Fibroblast of mammary gland (primary cell): ENCODE measurements at regions not wholly inside any gene's neighbourhood (a gene's known extent, or its start where the extent isn't known, plus 50 kb on each side); places are given as distances from the start of the nearest gene placed in this dataset.
"Not testable (repeated sequence)": the region's sequence is repeated elsewhere in the genome, so short reads cannot be mapped to it uniquely, and the experiment has no call there.

Source experiments
- DNase-seq: peaks from one replicate; pipeline ENCODE4 v3.0.0-alpha.2; 2010; ENCODE audit warnings: low read depth
- H3K4me3 ChIP-seq: 2 replicates; pipeline ENCODE4 v1.5.1; 2011; ENCODE audit warnings: low read depth, mild to moderate bottlenecking, low read length, moderate library complexity; ENCODE audit not compliant: control insufficient read depth
- TF ChIP-seq, protein P1 (sequence below): conservative IDR thresholded peaks from 2 replicates; pipeline ENCODE4 v1.5.1; 2011; ENCODE audit warnings: low read depth, low read length, inconsistent platforms; ENCODE audit not compliant: control insufficient read depth, insufficient read depth

DNA sequence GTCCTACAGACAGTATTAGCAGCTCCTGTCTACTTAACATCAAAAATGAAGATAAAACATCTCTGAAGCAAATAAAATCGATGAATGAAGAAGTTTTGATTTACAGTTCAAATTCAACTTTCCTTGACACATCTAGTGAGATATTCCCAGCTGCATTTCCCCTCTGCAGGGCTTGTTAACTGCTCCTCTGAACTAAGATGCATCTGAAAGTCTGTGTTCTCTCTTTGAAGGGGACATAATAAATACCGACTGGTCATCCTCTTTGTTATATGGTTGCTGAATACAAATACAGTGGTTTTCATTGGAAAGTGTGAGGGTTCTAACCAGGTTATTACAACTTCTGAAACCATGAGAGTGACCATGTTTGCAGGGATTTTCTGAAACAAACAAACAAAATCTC lies 266.4 kb upstream of the SLC16A7 start:
- DNase-seq = no peak
- H3K4me3 ChIP-seq = no peak overlapping the region
- TF ChIP-seq, protein P1, sequence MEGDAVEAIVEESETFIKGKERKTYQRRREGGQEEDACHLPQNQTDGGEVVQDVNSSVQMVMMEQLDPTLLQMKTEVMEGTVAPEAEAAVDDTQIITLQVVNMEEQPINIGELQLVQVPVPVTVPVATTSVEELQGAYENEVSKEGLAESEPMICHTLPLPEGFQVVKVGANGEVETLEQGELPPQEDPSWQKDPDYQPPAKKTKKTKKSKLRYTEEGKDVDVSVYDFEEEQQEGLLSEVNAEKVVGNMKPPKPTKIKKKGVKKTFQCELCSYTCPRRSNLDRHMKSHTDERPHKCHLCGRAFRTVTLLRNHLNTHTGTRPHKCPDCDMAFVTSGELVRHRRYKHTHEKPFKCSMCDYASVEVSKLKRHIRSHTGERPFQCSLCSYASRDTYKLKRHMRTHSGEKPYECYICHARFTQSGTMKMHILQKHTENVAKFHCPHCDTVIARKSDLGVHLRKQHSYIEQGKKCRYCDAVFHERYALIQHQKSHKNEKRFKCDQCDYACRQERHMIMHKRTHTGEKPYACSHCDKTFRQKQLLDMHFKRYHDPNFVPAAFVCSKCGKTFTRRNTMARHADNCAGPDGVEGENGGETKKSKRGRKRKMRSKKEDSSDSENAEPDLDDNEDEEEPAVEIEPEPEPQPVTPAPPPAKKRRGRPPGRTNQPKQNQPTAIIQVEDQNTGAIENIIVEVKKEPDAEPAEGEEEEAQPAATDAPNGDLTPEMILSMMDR = no peak

DNA sequence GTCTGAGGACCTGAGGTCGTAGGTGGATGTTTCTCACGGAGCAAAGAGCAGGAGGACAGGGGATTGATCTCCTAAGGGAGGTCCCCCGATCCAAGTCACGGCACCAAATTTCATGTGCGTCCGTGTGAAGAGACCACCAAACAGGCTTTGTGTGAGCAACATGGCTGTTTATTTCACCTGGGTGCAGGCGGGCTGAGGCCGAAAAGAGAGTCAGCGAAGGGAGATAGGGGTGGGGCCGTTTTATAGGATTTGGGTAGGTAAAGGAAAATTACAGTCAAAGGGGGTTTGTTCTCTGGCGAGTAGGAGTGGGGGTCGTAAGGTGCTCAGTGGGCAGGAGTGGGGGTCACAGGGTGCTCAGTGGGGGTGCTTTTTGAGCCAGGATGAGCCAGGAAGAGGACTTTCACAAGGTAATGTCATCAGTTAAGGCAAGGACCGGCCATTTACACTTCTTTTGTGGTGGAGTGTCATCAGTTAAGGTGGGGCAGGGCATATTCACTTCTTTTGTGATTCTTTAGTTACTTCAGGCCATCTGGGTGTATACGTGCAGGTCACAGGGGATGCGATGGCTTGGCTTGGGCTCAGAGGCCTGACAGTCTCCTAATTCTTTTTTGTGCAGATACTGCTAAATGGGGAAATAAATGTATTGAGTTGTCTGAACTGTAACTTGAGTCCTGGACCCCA lies 267.3 kb upstream of the SLC16A7 start:
- not testable (repeated sequence) for DNase-seq

DNA sequence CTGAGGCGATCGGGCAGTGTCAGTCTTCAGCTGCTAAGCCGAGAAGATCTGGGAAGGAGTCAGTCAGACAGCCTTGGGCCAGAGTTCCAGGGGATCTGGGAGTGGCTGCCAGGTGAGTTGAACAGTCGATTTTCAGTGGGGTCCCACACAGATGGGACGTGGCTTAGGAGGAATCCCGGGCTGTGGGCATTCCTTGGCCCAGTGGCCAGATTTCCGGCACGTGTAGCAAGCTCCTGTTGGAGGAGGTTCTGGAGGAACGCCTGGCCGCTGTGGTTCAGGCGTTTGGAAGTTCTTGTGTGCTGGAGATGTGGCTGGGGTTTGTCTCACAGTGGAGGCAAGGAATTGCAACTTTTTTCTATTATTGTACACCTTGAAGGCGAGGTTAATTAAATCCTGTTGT lies 269.4 kb upstream of the SLC16A7 start:
- DNase-seq, H3K4me3 ChIP-seq: not testable (repeated sequence)

More for the DNA sequence above, 267.3 kb upstream of the SLC16A7 start:
- H3K4me3 ChIP-seq = not testable (repeated sequence)

- no peak overlapping the region for H3K4me3 ChIP-seq
- TF ChIP-seq, protein P1 = no peak
- DNase-seq = no peak
Measured at GRCh38 chr12:59322473-59322872, 273.4 kb upstream of the SLC16A7 start.

DNA sequence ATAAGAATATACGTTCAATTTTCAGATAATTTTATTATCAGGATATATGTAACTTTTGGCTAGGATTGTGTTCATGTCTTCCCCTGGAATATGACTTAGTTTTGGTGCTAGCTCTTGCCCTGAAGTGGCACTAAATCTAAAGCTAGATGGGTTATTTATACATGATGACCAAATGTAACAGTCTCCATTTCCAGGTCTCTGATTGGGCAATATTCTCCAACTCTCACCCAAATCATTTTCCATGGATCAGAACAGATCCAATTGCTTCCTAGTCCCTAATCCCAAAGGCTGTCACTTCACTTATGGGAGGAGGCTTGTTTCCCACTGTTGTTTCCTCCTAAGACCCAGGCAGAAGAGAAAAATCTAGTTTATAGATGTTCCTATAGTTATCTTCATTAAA lies 274.6 kb upstream of the SLC16A7 start:
- no peak overlapping the region for H3K4me3 ChIP-seq
- DNase-seq = no peak
- TF ChIP-seq, protein P1 = no peak

- no peak overlapping the region for H3K4me3 ChIP-seq
- no peak for DNase-seq
- TF ChIP-seq, protein P1 = no peak
Measured at GRCh38 chr12:59320112-59320511, 275.7 kb upstream of the SLC16A7 start.

DNA sequence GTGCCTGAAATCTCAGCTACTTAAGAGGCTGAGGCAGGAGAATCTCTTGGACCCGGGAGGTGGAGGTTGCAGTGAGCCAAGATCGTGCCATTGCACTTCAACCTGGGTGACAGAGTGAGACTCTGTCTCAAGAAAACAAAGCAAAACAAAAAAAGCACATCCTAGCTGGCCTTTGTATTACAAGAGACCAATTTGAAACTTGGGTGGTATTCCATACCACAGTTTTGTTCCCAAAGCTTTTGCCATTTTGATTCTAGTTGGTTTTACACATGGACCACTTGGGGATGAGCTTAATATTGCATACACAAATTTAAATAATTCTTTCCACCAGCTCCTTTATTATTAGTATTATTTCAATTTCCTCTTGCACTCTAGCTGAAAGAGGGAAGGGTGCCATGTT lies 276.9 kb upstream of the SLC16A7 start:
- H3K4me3 ChIP-seq = no peak overlapping the region
- DNase-seq = no peak
- TF ChIP-seq, protein P1 = no peak

DNA sequence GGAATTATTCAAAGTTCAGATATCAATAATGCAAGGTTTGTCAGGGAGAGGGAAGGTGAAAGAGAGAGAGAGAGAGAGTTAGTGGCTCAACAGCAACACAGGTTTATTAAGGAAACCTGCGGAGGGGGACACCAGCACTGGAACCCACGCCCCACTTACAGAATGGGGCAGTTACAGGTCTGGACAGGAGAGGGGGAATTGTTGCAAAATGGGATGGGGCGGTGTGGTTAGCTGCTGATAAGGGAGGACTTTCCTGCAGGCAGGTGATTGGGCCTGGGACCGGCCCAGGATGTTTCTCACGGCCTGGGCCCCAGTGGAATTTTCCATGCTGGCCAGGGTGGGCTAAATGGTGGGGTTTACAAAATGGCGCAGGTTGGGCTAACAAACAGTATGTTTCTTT lies 278.2 kb upstream of the SLC16A7 start:
- no peak for DNase-seq
- H3K4me3 ChIP-seq = no peak overlapping the region
- TF ChIP-seq, protein P1 = no peak
